ENCODE measurements at regions not wholly inside any gene's neighbourhood (a gene's known extent, or its start where the extent isn't known, plus 50 kb on each side); places are given as distances from the start of the nearest gene placed in this dataset.

- TF ChIP-seq CTCF (IDR thresholded peaks at IDR 0.05) (no peak), EP300 (IDR thresholded peaks at IDR 0.05) (no peak), POLR2AphosphoS5 (IDR thresholded peaks at IDR 0.05) (no peak), POLR2A (IDR thresholded peaks at IDR 0.05) (no peak)
Measured at GRCh38 chr4:110347805-110348204, 128.2 kb upstream of the ENPEP start.
